Endothelial cell of umbilical vein (primary cell): ENCODE measurements at regions not wholly inside any gene's neighbourhood (a gene's known extent, or its start where the extent isn't known, plus 50 kb on each side); places are given as distances from the start of the nearest gene placed in this dataset.

Source experiments
- BruUV-seq: library from RNA; stranded (reverse); fragments of 400-500 nt; replicated peaks from 2 replicates; lab custom pipeline; 2021; lab: Mats Ljungman, UMichigan
- CTCF ChIA-PET: fragments of 300-600, 350-600 bp; sonication (Branson Sonifier 250); formaldehyde crosslinking; loops from one replicate; lab custom pipeline; 2021; ENCODE audit warnings: antibody characterized with exemption, inconsistent platforms; lab: Charles Lee
- POLR2A ChIA-PET: fragments of 300-600, 350-600 bp; sonication (Branson Sonifier 250); formaldehyde crosslinking; loops from one replicate; lab custom pipeline; 2021; ENCODE audit warnings: antibody characterized with exemption, inconsistent platforms; lab: Charles Lee
- DNase-seq: peaks from one replicate; pipeline ENCODE4 v3.0.0-alpha.2; 2011; ENCODE audit warnings: low read depth, low spot score
- FAIRE-seq: peaks from 2 replicates; lab custom pipeline; 2011; peaks lifted over from hg19 to GRCh38; lab: Jason Lieb, UNC
- H2AFZ ChIP-seq: 2 replicates; pipeline ENCODE4 v1.6.0; 2012; ENCODE audit warnings: low read depth, low read length, control low read depth, inconsistent platforms
- H3K27ac ChIP-seq: 2 replicates; pipeline ENCODE4 v1.5.1; 2011; ENCODE audit warnings: low read depth, mild to moderate bottlenecking, control low read depth, low read length, moderate library complexity; ENCODE audit not compliant: insufficient read depth
- H3K27me3 ChIP-seq, 2 experiments: 2 replicates each; pipeline versions ENCODE4 v1.6.0 to v1.6.1; 2011; ENCODE audit warnings: low read length in 2 of 2, mixed read lengths in 1 of 2; ENCODE audit not compliant: control insufficient read depth in 2 of 2, insufficient read depth in 2 of 2
- H3K36me3 ChIP-seq, 2 experiments: 2 replicates in 1 of 2; 3 replicates in 1 of 2; pipeline ENCODE4 v1.5.1; 2011; ENCODE audit warnings: low read length in 2 of 2, mild to moderate bottlenecking in 1 of 2, moderate library complexity in 1 of 2; ENCODE audit not compliant: control insufficient read depth in 2 of 2, insufficient read depth in 2 of 2; ENCODE audit errors: extremely low read depth in 1 of 2
- H3K4me1 ChIP-seq: 3 replicates; pipeline ENCODE4 v1.5.1; 2011; ENCODE audit warnings: mild to moderate bottlenecking, low read length; ENCODE audit not compliant: control insufficient read depth, insufficient read depth; ENCODE audit errors: extremely low read depth
- H3K4me2 ChIP-seq: 2 replicates; pipeline ENCODE4 v1.6.1; 2011; ENCODE audit warnings: low read length, control low read depth, mixed read lengths; ENCODE audit not compliant: insufficient read depth
- H3K4me3 ChIP-seq, 3 experiments: fragments of 200-600 bp in 1 of 3; sonication (generic), shearing (Covaris generic) in 1 of 3; replicated peaks in 1 of 3; 2 replicates each; pipeline ENCODE4 v1.5.1; 2011 to 2016; ENCODE audit warnings: control low read depth in 3 of 3, low read length in 3 of 3, mild to moderate bottlenecking in 2 of 3, inconsistent platforms in 1 of 3, low read depth in 1 of 3, moderate library complexity in 1 of 3; ENCODE audit not compliant: insufficient read depth in 1 of 3
- H3K79me2 ChIP-seq: 2 replicates; pipeline ENCODE4 v1.6.0; 2012; ENCODE audit warnings: low read length, inconsistent platforms; ENCODE audit not compliant: control insufficient read depth, insufficient read depth
- H3K9ac ChIP-seq: replicated peaks from 2 replicates; pipeline ENCODE3; 2011; ENCODE audit warnings: low read length, control low read depth; ENCODE audit not compliant: insufficient read depth; ENCODE audit errors: extremely low read depth
- H3K9me1 ChIP-seq: replicated peaks from 3 replicates; pipeline ENCODE4 v1.6.0; 2011; ENCODE audit warnings: mild to moderate bottlenecking, low read length; ENCODE audit not compliant: control insufficient read depth, insufficient read depth; ENCODE audit errors: extremely low read depth
- H3K9me3 ChIP-seq: replicated peaks from 2 replicates; pipeline ENCODE4 v1.5.1; 2012; ENCODE audit warnings: low read length, inconsistent platforms; ENCODE audit not compliant: control insufficient read depth, insufficient read depth
- H4K20me1 ChIP-seq: replicated peaks from 2 replicates; pipeline ENCODE3; 2011; ENCODE audit warnings: mild to moderate bottlenecking, low read length; ENCODE audit not compliant: control insufficient read depth, insufficient read depth; ENCODE audit errors: extremely low read depth
- FOS ChIP-seq: IDR thresholded peaks from 2 replicates; pipeline ENCODE4 v1.6.1; 2011; ENCODE audit warnings: mild to moderate bottlenecking, low read length, moderate library complexity, borderline replicate concordance; ENCODE audit not compliant: insufficient read depth
- GATA2 ChIP-seq: IDR thresholded peaks from 2 replicates; pipeline ENCODE4 v1.7.0; 2011; ENCODE audit warnings: low read depth, mild to moderate bottlenecking, moderate library complexity, mixed read lengths, low read length; ENCODE audit not compliant: insufficient read length, insufficient read depth
- JUN ChIP-seq: IDR thresholded peaks from 2 replicates; pipeline ENCODE4 v1.6.1; 2011; ENCODE audit warnings: borderline replicate concordance, low read depth; ENCODE audit not compliant: insufficient read length, insufficient read depth
- POLR2AphosphoS5 ChIP-seq: IDR thresholded peaks from 2 replicates; pipeline ENCODE4 v1.6.1; 2012; ENCODE audit warnings: low read depth, mild to moderate bottlenecking, control low read depth, low read length, moderate library complexity; ENCODE audit not compliant: insufficient read depth
- dilution Hi-C: fragments of 300-500 bp; cut with MboI; formaldehyde crosslinking; loops from one replicate; pipeline ENCODE4 v1.15.0; 2019; ENCODE audit warnings: low sequenced_read_pairs; ENCODE audit not compliant: extremely low pct_ligation_motif_present
- intact Hi-C: fragments of 100-400 bp; cut with micrococcal nuclease; formaldehyde crosslinking; loops from one replicate; pipeline ENCODE4 v1.10.0; 2022
- TF ChIP-seq, protein P1 (sequence below): IDR thresholded peaks from 2 replicates; pipeline ENCODE4 v1.6.1; 2011; ENCODE audit not compliant: insufficient read depth, insufficient read length
- TF ChIP-seq, protein P2 (sequence below), 2 donors: IDR thresholded peaks; 1 replicate in 1 of 2; 2 replicates in 1 of 2; pipeline ENCODE4 v1.5.1; 2011; ENCODE audit warnings: low read length in 2 of 2, mild to moderate bottlenecking in 2 of 2, moderate library complexity in 2 of 2, control low read depth in 1 of 2, inconsistent platforms in 1 of 2, low read depth in 1 of 2; ENCODE audit not compliant: insufficient read depth in 1 of 2; ENCODE audit errors: extremely low read depth in 1 of 2

- Histone ChIP-seq H2AFZ (peak overlapping the region; percentile 96), H3K27me3 (no peaks in the 10 kb centered on the region), H3K9me1 (no peaks in the 10 kb centered on the region), H3K27ac (no peak overlapping the region), H3K9ac (no peak overlapping the region), H3K4me2 (no peak overlapping the region), H3K9me3 (no peaks in the 10 kb centered on the region), H3K79me2 (no peaks in the 10 kb centered on the region), H4K20me1 (no peaks in the 10 kb centered on the region), H3K4me1 (peaks cover 9% of the 10 kb centered on the region), H3K36me3 (no peaks in the 10 kb centered on the region), H3K4me3 (no peak overlapping the region)
- ChIA-PET CTCF (interaction anchor here (0.6 to 1.2 kb wide), 3 partner anchors 9 to 149 kb away, joined by 3 read pairs; no protein-coding TSS in a partner anchor), POLR2A (no interaction called here)
- no peak for DNase-seq
- intact Hi-C loops = no loop called here
- no TSS peak for BruUV-seq
- FAIRE-seq = no peak
- dilution Hi-C loops = no loop called here
- no peak for TF ChIP-seq FOS
- TF ChIP-seq, protein P1, sequence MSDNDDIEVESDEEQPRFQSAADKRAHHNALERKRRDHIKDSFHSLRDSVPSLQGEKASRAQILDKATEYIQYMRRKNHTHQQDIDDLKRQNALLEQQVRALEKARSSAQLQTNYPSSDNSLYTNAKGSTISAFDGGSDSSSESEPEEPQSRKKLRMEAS = no peak
- TF ChIP-seq POLR2AphosphoS5 = no peak
- TF ChIP-seq, protein P2, sequence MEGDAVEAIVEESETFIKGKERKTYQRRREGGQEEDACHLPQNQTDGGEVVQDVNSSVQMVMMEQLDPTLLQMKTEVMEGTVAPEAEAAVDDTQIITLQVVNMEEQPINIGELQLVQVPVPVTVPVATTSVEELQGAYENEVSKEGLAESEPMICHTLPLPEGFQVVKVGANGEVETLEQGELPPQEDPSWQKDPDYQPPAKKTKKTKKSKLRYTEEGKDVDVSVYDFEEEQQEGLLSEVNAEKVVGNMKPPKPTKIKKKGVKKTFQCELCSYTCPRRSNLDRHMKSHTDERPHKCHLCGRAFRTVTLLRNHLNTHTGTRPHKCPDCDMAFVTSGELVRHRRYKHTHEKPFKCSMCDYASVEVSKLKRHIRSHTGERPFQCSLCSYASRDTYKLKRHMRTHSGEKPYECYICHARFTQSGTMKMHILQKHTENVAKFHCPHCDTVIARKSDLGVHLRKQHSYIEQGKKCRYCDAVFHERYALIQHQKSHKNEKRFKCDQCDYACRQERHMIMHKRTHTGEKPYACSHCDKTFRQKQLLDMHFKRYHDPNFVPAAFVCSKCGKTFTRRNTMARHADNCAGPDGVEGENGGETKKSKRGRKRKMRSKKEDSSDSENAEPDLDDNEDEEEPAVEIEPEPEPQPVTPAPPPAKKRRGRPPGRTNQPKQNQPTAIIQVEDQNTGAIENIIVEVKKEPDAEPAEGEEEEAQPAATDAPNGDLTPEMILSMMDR (IDR thresholded peaks at IDR 0.05; ENCODE audit: extremely low read depth in 1 of 2, insufficient read depth in 1 of 2, low read depth in 1 of 2, low read length in 2 of 2) = no peak
- no peak for TF ChIP-seq JUN
- no peak for TF ChIP-seq GATA2
These were observed 148.3 kb downstream of the CPEB2 start for GRCh38 chr4:15150631-15151030.
